Calu3 (cell line): ENCODE measurements at regions not wholly inside any gene's neighbourhood (a gene's known extent, or its start where the extent isn't known, plus 50 kb on each side); places are given as distances from the start of the nearest gene placed in this dataset.

Source experiments
- BruUV-seq: library from RNA; stranded (reverse); fragments of 400-500 nt; replicated peaks from 2 replicates; lab custom pipeline; 2021; lab: Mats Ljungman, UMichigan
- CTCF ChIA-PET: fragments of 300-600 bp; sonication (Branson Sonifier 250); formaldehyde crosslinking; loops from one replicate; lab custom pipeline; 2022; ENCODE audit warnings: antibody characterized with exemption; lab: Charles Lee
- DNase-seq: peaks from one replicate; pipeline ENCODE4 v3.0.0; 2022
- H3K27ac Mint-ChIP-seq: one replicate; pipeline ENCODE4 v1.8.0; 2022; ENCODE audit warnings: mixed read lengths; ENCODE audit not compliant: unreplicated experiment
- H3K27me3 Mint-ChIP-seq: one replicate; pipeline ENCODE4 v1.8.0; 2022; ENCODE audit warnings: mixed read lengths; ENCODE audit not compliant: unreplicated experiment
- H3K36me3 Mint-ChIP-seq: one replicate; pipeline ENCODE4 v1.8.0; 2022; ENCODE audit warnings: mild to moderate bottlenecking, moderate library complexity, mixed read lengths; ENCODE audit not compliant: insufficient read depth, unreplicated experiment
- H3K4me1 Mint-ChIP-seq: one replicate; pipeline ENCODE4 v1.8.0; 2022; ENCODE audit warnings: mild to moderate bottlenecking, low read depth, mixed read lengths; ENCODE audit not compliant: unreplicated experiment
- H3K4me3 Mint-ChIP-seq: one replicate; pipeline ENCODE4 v1.8.0; 2022; ENCODE audit warnings: mild to moderate bottlenecking, low read depth, moderate library complexity, mixed read lengths; ENCODE audit not compliant: unreplicated experiment
- H3K9me3 Mint-ChIP-seq: one replicate; pipeline ENCODE4 v1.8.0; 2022; ENCODE audit warnings: low read depth, mixed read lengths; ENCODE audit not compliant: unreplicated experiment
- CTCF ChIP-seq: fragments of 200-600 bp; IDR thresholded peaks from one replicate; pipeline ENCODE4 v1.8.0; 2022; ENCODE audit warnings: antibody characterized with exemption; ENCODE audit not compliant: unreplicated experiment
- intact Hi-C: fragments of 100-400 bp; cut with micrococcal nuclease; formaldehyde crosslinking; loops from one replicate; pipeline ENCODE4 v1.10.0; 2022; ENCODE audit not compliant: unreplicated experiment

GRCh38 chr2:234629596-234629995 lies 132.7 kb upstream of the ARL4C start:
- Mint-ChIP-seq H3K4me1 (no peaks in the 10 kb centered on the region), H3K36me3 (no peaks in the 10 kb centered on the region), H3K27ac (no peak overlapping the region), H3K4me3 (no peak overlapping the region), H3K9me3 (no peaks in the 10 kb centered on the region), H3K27me3 (peaks cover 100% of the 10 kb centered on the region)
- CTCF ChIA-PET = no interaction called here
- TF ChIP-seq CTCF = no peak
- intact Hi-C loops = no loop called here
- BruUV-seq = no TSS peak
- DNase-seq = no peak

- H3K4me1 Mint-ChIP-seq = no peaks in the 10 kb centered on the region
- peaks cover 100% of the 10 kb centered on the region for H3K27me3 Mint-ChIP-seq
- DNase-seq = no peak
- H3K9me3 Mint-ChIP-seq = no peaks in the 10 kb centered on the region
- CTCF ChIA-PET = no interaction called here
- no TSS peak for BruUV-seq
- H3K4me3 Mint-ChIP-seq = no peak overlapping the region
- no peak for TF ChIP-seq CTCF
- no peaks in the 10 kb centered on the region for H3K36me3 Mint-ChIP-seq
- H3K27ac Mint-ChIP-seq = no peak overlapping the region
- intact Hi-C loops = no loop called here
These were observed 132.1 kb upstream of the ARL4C start for GRCh38 chr2:234628953-234629352.

- TF ChIP-seq CTCF = no peak
- CTCF ChIA-PET = no interaction called here
- H3K4me3 Mint-ChIP-seq = no peak overlapping the region
- no peaks in the 10 kb centered on the region for H3K9me3 Mint-ChIP-seq
- no peaks in the 10 kb centered on the region for H3K4me1 Mint-ChIP-seq
- no peak for DNase-seq
- H3K36me3 Mint-ChIP-seq = no peaks in the 10 kb centered on the region
- no TSS peak for BruUV-seq
- H3K27me3 Mint-ChIP-seq = peaks cover 100% of the 10 kb centered on the region
- intact Hi-C loops = no loop called here
- H3K27ac Mint-ChIP-seq = no peak overlapping the region
These were observed 130.4 kb upstream of the ARL4C start for GRCh38 chr2:234627308-234627707.

GRCh38 chr2:234626566-234627130 lies 129.8 kb upstream of the ARL4C start:
- H3K4me3 Mint-ChIP-seq = no peak overlapping the region
- DNase-seq = no peak
- TF ChIP-seq CTCF = no peak
- no peaks in the 10 kb centered on the region for H3K9me3 Mint-ChIP-seq
- intact Hi-C loops = no loop called here
- H3K27me3 Mint-ChIP-seq = peaks cover 97% of the 10 kb centered on the region
- no TSS peak for BruUV-seq
- no peaks in the 10 kb centered on the region for H3K36me3 Mint-ChIP-seq
- H3K27ac Mint-ChIP-seq = no peak overlapping the region
- CTCF ChIA-PET = no interaction called here
- no peaks in the 10 kb centered on the region for H3K4me1 Mint-ChIP-seq
